MM.1S (cell line): ENCODE measurements at regions not wholly inside any gene's neighbourhood (a gene's known extent, or its start where the extent isn't known, plus 50 kb on each side); places are given as distances from the start of the nearest gene placed in this dataset.

Source experiments
- DNase-seq: peaks from one replicate; pipeline ENCODE4 v3.0.0-alpha.2; 2015
- H2AFZ ChIP-seq: fragments of 300-600 bp; sonication (generic); 2 replicates; pipeline ENCODE4 v1.6.0; 2016; ENCODE audit warnings: antibody characterized with exemption, low read length
- H3F3A ChIP-seq: fragments of 300-600 bp; sonication (generic); 2 replicates; pipeline ENCODE4 v1.6.1; 2016; ENCODE audit warnings: mild to moderate bottlenecking, antibody characterized with exemption, low read length, moderate library complexity, mixed read lengths; ENCODE audit not compliant: insufficient read depth
- H3K27ac ChIP-seq: fragments of 300-600 bp; sonication (generic); 2 replicates; pipeline ENCODE4 v1.5.1; 2016; ENCODE audit warnings: mild to moderate bottlenecking, low read length
- H3K27me3 ChIP-seq: fragments of 300-600 bp; sonication (generic); replicated peaks from 2 replicates; pipeline ENCODE4 v1.6.0; 2016; ENCODE audit warnings: low read length; ENCODE audit not compliant: insufficient read depth
- H3K36me3 ChIP-seq: fragments of 300-600 bp; sonication (generic); replicated peaks from 2 replicates; pipeline ENCODE4 v1.6.1; 2016; ENCODE audit warnings: mild to moderate bottlenecking, low read length, mixed read lengths; ENCODE audit not compliant: insufficient read depth
- H3K4me1 ChIP-seq: fragments of 300-600 bp; sonication (generic); 2 replicates; pipeline ENCODE4 v1.6.1; 2016; ENCODE audit warnings: low read length, mixed read lengths
- H3K4me2 ChIP-seq: fragments of 300-600 bp; sonication (generic); 2 replicates; pipeline ENCODE4 v1.6.0; 2016; ENCODE audit warnings: low read depth, low read length
- H3K4me3 ChIP-seq: fragments of 300-600 bp; sonication (generic); 2 replicates; pipeline ENCODE4 v1.5.1; 2016; ENCODE audit warnings: low read length, mixed read lengths
- H3K79me2 ChIP-seq: fragments of 300-600 bp; sonication (generic); 2 replicates; pipeline ENCODE4 v1.6.1; 2016; ENCODE audit warnings: mixed run types, low read length, mixed read lengths
- H3K9ac ChIP-seq: fragments of 300-600 bp; sonication (generic); 2 replicates; pipeline ENCODE4 v1.6.1; 2016; ENCODE audit warnings: low read length, mixed read lengths
- H3K9me2 ChIP-seq: fragments of 300-600 bp; sonication (generic); replicated peaks from 2 replicates; pipeline ENCODE4 v1.6.1; 2016; ENCODE audit warnings: mild to moderate bottlenecking, low read length, mixed read lengths; ENCODE audit not compliant: insufficient read depth
- H3K9me3 ChIP-seq: fragments of 300-600 bp; sonication (generic); replicated peaks from 2 replicates; pipeline ENCODE4 v1.6.1; 2016; ENCODE audit warnings: mild to moderate bottlenecking, low read length, mixed read lengths; ENCODE audit not compliant: insufficient read depth
- H4K20me1 ChIP-seq: fragments of 300-600 bp; sonication (generic); 2 replicates; pipeline ENCODE4 v1.6.1; 2016; ENCODE audit warnings: mild to moderate bottlenecking, low read length, moderate library complexity, mixed read lengths; ENCODE audit not compliant: insufficient read depth
- CTCF ChIP-seq: fragments of 300-600 bp; sonication (generic); IDR thresholded peaks from 2 replicates; pipeline ENCODE4 v1.5.1; 2016; ENCODE audit warnings: antibody characterized with exemption, low read length, mixed read lengths
- EZH2 ChIP-seq: fragments of 300-600 bp; sonication (generic); optimal IDR thresholded peaks from 2 replicates; pipeline ENCODE3; 2017; ENCODE audit warnings: low read depth, mild to moderate bottlenecking, antibody characterized with exemption, low read length, mixed read lengths
- EZH2phosphoT487 ChIP-seq: fragments of 300-600 bp; sonication (generic); IDR thresholded peaks from 2 replicates; pipeline ENCODE4 v1.6.1; 2018; ENCODE audit warnings: antibody characterized with exemption, low read length

DNA sequence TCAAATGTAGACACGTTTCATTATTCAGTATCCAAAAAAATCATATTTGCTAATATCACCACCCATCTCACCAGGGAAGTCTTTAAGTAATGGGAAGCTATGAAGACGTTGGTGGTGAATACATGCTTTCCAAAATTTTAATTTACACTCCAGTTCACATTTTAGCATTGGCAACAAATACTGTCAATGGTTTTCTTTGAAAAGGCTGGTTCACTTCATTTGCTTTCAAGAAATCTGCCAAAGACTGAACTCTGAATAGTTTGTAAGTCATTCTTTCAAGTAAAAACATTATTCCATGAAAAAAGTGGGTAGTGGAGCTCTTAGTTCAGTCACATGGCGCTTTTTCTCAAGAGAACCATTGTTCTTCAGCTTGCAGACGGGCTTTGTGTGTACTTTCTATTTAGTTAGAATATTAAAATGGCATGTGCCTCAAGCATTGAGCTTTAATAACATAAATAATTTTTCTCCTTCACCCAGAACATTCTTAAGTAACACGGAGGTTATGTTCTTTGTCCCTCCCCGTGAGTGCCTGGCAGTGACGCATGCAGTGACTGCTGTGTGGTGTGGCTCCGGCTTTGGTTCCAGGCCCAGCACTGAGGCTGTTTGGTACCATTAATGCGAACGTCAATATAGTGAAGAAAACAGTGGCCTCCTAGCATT lies 300.0 kb upstream of the HDAC4 start:
- no peaks in the 10 kb centered on the region for H3K79me2 ChIP-seq
- H3K27ac ChIP-seq: no peak overlapping the region
- H3K4me1 ChIP-seq: no peaks in the 10 kb centered on the region
- H3K9ac ChIP-seq: no peak overlapping the region
- H3K27me3 ChIP-seq: no peaks in the 10 kb centered on the region
- no peaks in the 10 kb centered on the region for H3F3A ChIP-seq
- no peak for DNase-seq
- no peaks in the 10 kb centered on the region for H4K20me1 ChIP-seq
- no peak overlapping the region for H2AFZ ChIP-seq
- no peaks in the 10 kb centered on the region for H3K9me2 ChIP-seq
- no peaks in the 10 kb centered on the region for H3K9me3 ChIP-seq
- no peak for TF ChIP-seq EZH2phosphoT487
- TF ChIP-seq EZH2: no peak
- TF ChIP-seq CTCF: no peak
- H3K36me3 ChIP-seq: no peaks in the 10 kb centered on the region
- H3K4me3 ChIP-seq: no peak overlapping the region
- H3K4me2 ChIP-seq: no peak overlapping the region

DNA sequence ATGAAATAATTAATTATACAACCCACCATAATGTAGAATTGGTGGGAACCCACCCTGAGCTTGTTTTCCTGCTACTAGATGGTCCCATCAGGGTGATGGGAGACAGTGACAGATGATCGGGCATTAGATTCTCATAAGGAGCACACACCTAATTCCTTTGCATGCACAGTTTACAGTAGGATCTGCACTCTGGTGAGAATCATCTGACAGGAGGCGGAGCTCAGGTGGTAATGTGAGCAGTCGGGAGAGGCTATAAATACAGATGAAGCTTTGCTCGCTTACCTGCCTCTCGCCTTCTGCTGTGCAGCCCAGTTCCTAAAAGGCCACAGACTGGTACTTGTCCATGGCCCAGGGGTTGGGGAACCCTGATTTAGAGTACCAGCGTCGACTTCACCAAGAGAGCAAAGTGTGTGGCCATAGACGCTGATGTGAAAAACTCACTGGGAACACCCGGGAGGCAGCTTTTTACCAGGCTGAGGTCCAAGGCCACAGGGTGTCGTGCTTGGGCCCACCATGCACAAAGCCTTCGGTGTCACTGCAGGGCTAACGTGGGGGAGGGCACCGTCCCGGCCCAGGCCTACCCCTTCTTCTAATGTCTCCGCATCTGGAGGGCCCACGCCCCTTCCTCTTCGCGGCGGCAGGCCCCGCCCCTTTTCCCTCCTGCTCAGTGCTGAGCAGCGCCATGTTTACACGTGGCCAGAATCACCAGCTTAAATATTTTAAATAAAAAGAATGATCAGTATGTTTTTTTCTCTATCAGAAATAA lies 296.8 kb upstream of the HDAC4 start:
- Histone ChIP-seq H3K9ac (no peak overlapping the region), H3K36me3 (no peaks in the 10 kb centered on the region), H3F3A (no peaks in the 10 kb centered on the region), H3K27ac (no peak overlapping the region), H4K20me1 (no peaks in the 10 kb centered on the region), H3K9me3 (no peaks in the 10 kb centered on the region), H3K4me3 (no peak overlapping the region), H3K4me1 (no peaks in the 10 kb centered on the region), H3K4me2 (no peak overlapping the region), H3K9me2 (no peaks in the 10 kb centered on the region), H2AFZ (no peak overlapping the region), H3K27me3 (no peaks in the 10 kb centered on the region), H3K79me2 (no peaks in the 10 kb centered on the region)
- TF ChIP-seq CTCF (no peak), EZH2phosphoT487 (no peak), EZH2 (no peak)
- DNase-seq: no peak

DNA sequence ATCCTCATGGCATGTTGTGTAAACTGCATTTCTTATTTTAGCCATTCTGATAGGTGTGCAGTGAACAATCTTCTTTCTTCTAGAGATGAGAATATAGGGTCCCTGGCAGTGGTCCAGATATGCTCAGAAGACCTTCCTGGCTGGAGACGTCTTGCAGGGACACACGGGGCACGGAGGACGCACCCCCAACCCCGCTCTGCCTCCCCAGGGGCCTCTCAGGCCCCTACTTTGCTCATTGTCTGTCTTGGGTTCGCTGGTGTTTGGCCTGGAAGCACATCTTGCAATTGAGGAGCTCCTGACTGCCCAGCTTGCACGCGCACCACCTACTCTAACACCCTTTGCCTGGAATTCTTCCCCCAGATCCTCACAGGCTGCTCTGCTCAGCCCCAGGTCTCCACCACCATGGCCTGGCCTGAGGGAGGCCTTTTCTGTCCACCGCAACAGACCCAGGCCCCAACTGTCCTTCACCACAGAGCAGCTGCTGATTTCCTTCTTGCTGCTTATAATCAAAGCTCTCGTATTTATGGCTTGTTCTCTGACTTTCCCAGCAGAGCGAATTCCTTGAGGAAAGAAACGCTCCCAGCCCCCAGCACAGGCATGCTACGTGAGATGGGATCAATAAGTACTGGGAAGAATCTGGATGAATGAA lies 295.9 kb upstream of the HDAC4 start:
- H3F3A ChIP-seq: no peaks in the 10 kb centered on the region
- H3K27ac ChIP-seq: no peak overlapping the region
- no peaks in the 10 kb centered on the region for H3K9me2 ChIP-seq
- no peaks in the 10 kb centered on the region for H3K27me3 ChIP-seq
- no peaks in the 10 kb centered on the region for H3K79me2 ChIP-seq
- no peak overlapping the region for H3K4me3 ChIP-seq
- TF ChIP-seq EZH2phosphoT487 (no peak), CTCF (no peak), EZH2 (no peak)
- DNase-seq: no peak
- H2AFZ ChIP-seq: no peak overlapping the region
- H4K20me1 ChIP-seq: no peaks in the 10 kb centered on the region
- H3K4me2 ChIP-seq: no peak overlapping the region
- H3K36me3 ChIP-seq: no peaks in the 10 kb centered on the region
- H3K4me1 ChIP-seq: no peaks in the 10 kb centered on the region
- no peaks in the 10 kb centered on the region for H3K9me3 ChIP-seq
- H3K9ac ChIP-seq: no peak overlapping the region
